ENCODE measurements at regions not wholly inside any gene's neighbourhood (a gene's known extent, or its start where the extent isn't known, plus 50 kb on each side); places are given as distances from the start of the nearest gene placed in this dataset.

DNA sequence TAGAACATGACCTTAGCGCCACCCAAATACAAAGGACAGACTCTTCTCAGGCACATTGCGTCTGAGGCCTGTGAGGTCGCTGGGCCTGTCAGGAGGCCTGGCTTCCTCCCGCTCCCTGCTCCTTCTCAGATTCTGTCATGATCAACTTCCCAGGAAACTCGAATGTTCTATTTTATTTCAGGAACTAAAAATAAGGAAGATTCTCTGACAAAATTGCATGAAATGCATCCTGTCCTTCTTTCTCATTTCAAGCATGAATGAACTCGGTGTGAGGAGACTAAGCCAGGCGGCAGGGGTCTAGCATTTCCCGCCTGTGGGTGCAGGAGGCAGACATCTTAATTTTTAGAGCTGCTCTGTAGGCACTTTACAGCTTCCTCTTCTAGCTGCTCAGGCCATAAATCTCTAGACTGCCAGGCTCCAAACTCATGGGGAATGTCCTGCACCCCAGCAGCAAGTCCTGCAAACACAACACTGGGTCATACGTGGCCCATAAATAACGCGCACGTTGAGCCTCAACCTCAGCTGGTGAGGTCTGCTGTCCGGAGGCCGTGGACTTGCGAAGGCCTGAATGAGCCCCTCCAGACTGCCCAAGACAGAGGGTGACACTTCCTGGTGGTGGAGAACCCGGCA is 109.7 kb upstream of the ZNF236 start:
- TF ChIP-seq POLR2A (IDR thresholded peaks at IDR 0.05; ENCODE audit: low read length) (no peak), GATA1 (IDR thresholded peaks at IDR 0.05; ENCODE audit: low read depth, low read length) (no peak)
